ENCODE measurements at regions not wholly inside any gene's neighbourhood (a gene's known extent, or its start where the extent isn't known, plus 50 kb on each side); places are given as distances from the start of the nearest gene placed in this dataset.

GRCh38 chr7:118836933-118837332 lies 612.4 kb downstream of the ANKRD7 start:
- TF ChIP-seq CTCF (IDR thresholded peaks at IDR 0.05; ENCODE audit: low read length, missing control alignments): no peak
- no peak for DNase-seq (ENCODE audit: low read depth)
- no peak overlapping the region for H3K4me3 ChIP-seq (replicated peaks; ENCODE audit: low read depth, low read length)

GRCh38 chr7:118839515-118839914 lies 615.0 kb downstream of the ANKRD7 start:
- no peak for DNase-seq (ENCODE audit: low read depth)
- TF ChIP-seq CTCF (IDR thresholded peaks at IDR 0.05; ENCODE audit: low read length, missing control alignments): no peak
- H3K4me3 ChIP-seq (replicated peaks; ENCODE audit: low read depth, low read length): no peak overlapping the region

- H3K4me3 ChIP-seq (replicated peaks; ENCODE audit: low read depth, low read length): no peak overlapping the region
- DNase-seq (ENCODE audit: low read depth): no peak
- TF ChIP-seq CTCF (IDR thresholded peaks at IDR 0.05; ENCODE audit: low read length, missing control alignments): no peak
Measured at GRCh38 chr7:118843456-118843855, 619.0 kb downstream of the ANKRD7 start.

- DNase-seq (ENCODE audit: low read depth): no peak
- no peak for TF ChIP-seq CTCF (IDR thresholded peaks at IDR 0.05; ENCODE audit: low read length, missing control alignments)
- no peak overlapping the region for H3K4me3 ChIP-seq (replicated peaks; ENCODE audit: low read depth, low read length)
Measured at GRCh38 chr7:118844748-118845147, 620.2 kb downstream of the ANKRD7 start.

- no peak overlapping the region for H3K4me3 ChIP-seq (replicated peaks; ENCODE audit: low read depth, low read length)
- no peak for TF ChIP-seq CTCF (IDR thresholded peaks at IDR 0.05; ENCODE audit: low read length, missing control alignments)
- no peak for DNase-seq (ENCODE audit: low read depth)
Measured at GRCh38 chr7:118845791-118846190, 621.3 kb downstream of the ANKRD7 start.

GRCh38 chr7:118846977-118847376 lies 622.5 kb downstream of the ANKRD7 start:
- TF ChIP-seq CTCF (IDR thresholded peaks at IDR 0.05; ENCODE audit: low read length, missing control alignments): no peak
- no peak for DNase-seq (ENCODE audit: low read depth)
- no peak overlapping the region for H3K4me3 ChIP-seq (replicated peaks; ENCODE audit: low read depth, low read length)

- H3K4me3 ChIP-seq (replicated peaks; ENCODE audit: low read depth, low read length): no peak overlapping the region
- TF ChIP-seq CTCF (IDR thresholded peaks at IDR 0.05; ENCODE audit: low read length, missing control alignments): no peak
- DNase-seq (ENCODE audit: low read depth): no peak
Measured at GRCh38 chr7:118855290-118855689, 630.8 kb downstream of the ANKRD7 start.
